GM13977 (cell line): ENCODE measurements at regions not wholly inside any gene's neighbourhood (a gene's known extent, or its start where the extent isn't known, plus 50 kb on each side); places are given as distances from the start of the nearest gene placed in this dataset.

Experiments
- DNase-seq: peaks from one replicate; pipeline ENCODE4 v3.0.0; 2012; ENCODE audit warnings: low spot score
- in situ Hi-C: fragments of 300-500 bp; cut with MboI; formaldehyde crosslinking; loops from one replicate; pipeline ENCODE4 v1.12.0; 2022; ENCODE audit warnings: low sequenced_read_pairs, low pct_unique_long_range_greater_than_20kb, mixed read lengths, inconsistent platforms; ENCODE audit not compliant: unreplicated experiment
- TF ChIP-seq, protein P1 (sequence below): IDR thresholded peaks from 2 replicates; pipeline ENCODE4 v1.5.1; 2012; ENCODE audit warnings: mild to moderate bottlenecking, control low read depth; ENCODE audit not compliant: insufficient read depth; ENCODE audit errors: extremely low read depth, missing control alignments

DNA sequence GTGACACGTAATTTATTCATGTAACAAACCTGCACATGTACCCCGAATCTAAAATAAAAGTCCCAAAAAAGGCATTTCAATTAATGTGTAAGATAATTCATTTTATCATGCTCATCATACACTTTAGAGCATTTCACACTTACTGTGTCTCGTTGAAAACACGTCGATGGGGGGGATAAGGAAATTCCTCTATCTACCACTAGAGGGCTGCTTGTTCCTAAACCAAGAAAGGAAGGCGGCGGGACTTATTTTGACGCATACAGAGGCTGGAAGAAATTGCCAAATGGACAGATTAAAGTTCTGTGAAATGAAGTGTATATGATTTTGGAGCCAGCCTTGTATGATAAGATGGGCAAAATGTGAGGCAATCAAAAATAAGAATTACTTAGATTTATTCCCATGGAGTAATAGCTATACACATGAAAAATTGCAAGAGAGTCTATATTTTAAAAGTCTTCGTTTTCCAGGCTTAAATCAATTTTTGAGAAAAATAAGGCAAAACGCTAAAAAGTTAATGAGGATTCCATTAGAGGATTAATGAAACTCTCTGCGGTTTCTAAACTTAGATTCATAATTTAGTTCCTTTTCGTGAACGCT lies 346.8 kb downstream of the CNTN3 start:
- DNase-seq: peak; percentile 20
- in situ Hi-C loops: no loop called here
- TF ChIP-seq, protein P1, sequence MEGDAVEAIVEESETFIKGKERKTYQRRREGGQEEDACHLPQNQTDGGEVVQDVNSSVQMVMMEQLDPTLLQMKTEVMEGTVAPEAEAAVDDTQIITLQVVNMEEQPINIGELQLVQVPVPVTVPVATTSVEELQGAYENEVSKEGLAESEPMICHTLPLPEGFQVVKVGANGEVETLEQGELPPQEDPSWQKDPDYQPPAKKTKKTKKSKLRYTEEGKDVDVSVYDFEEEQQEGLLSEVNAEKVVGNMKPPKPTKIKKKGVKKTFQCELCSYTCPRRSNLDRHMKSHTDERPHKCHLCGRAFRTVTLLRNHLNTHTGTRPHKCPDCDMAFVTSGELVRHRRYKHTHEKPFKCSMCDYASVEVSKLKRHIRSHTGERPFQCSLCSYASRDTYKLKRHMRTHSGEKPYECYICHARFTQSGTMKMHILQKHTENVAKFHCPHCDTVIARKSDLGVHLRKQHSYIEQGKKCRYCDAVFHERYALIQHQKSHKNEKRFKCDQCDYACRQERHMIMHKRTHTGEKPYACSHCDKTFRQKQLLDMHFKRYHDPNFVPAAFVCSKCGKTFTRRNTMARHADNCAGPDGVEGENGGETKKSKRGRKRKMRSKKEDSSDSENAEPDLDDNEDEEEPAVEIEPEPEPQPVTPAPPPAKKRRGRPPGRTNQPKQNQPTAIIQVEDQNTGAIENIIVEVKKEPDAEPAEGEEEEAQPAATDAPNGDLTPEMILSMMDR: peak; percentile 75

DNA sequence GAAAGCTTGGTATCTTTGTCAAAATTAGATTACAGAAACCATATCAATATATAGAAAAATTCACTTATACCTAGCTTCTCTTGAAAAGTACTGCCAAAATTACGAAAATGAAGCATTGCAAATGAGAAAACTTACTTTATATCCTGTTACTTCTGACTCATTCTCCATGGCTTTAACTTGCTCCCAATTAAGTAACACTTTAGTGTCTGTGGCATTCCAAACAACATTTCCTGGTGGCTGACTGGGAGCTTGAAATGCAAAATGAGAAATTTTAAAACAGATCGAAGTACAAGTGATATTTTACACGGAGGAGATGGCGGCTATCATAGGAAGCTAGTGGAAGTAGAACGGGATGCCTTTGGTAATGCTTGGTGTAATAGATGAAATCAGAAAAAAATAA lies 347.3 kb downstream of the CNTN3 start:
- in situ Hi-C loops: no loop called here
- no peak for DNase-seq
- TF ChIP-seq, protein P1: no peak

DNA sequence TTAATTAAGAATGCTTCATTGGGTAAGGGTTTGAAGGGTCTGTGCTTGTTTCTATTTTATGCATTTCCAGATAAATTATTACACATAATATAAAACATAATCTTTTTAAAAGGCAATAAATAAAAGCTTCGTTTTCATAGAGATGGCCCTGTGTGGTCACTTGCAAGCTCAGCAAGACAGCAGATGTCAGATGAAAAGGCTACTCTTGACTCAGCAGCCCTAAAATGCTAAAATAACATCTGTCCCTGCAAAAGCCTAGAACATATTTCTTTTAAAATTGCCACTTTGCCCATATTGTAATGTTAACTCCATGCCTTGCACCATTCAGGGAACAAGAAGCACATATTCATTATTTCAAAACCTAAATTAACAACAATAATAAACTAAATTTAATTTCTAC lies 349.4 kb downstream of the CNTN3 start:
- DNase-seq: no peak
- TF ChIP-seq, protein P1: no peak
- in situ Hi-C loops: no loop called here

DNA sequence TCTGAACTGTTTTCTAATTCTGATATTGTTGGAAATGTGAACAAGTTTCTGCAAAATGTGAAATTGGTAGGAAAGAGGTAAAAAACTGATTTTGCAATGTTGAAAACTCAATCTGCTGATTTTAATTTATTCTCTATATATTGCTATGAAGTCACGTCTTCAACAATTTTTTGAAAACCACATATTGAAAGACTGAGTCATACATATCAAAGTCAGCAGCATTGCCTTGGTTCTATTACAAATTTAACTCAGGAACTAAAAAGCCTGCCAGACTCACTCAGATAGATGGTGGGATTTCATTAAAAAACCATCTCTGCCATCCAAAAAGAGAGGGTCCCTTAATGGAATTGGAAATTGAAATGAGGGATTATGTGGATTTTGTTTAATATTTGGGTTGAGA lies 351.4 kb downstream of the CNTN3 start:
- DNase-seq: no peak
- TF ChIP-seq, protein P1: no peak
- in situ Hi-C loops: no loop called here

DNA sequence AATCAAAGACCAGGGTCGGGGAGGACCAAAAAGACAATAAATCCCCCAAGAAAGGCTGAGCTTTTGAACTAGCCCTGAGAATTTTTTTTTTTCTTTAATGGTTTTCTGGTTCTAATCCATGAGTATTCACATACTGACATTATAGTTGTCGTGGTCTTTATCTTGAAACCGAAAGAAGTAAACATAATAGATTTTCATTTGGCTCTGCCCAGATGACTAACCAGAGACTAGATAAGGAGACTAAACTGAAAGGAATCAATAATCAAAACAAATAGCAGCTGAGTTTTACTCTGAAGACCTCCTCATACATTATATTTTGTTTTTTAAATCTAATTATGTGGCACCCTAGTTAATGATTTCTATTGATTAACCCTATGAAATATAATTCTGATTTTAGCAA lies 381.4 kb downstream of the CNTN3 start:
- in situ Hi-C loops: no loop called here
- TF ChIP-seq, protein P1: no peak
- DNase-seq: no peak

DNA sequence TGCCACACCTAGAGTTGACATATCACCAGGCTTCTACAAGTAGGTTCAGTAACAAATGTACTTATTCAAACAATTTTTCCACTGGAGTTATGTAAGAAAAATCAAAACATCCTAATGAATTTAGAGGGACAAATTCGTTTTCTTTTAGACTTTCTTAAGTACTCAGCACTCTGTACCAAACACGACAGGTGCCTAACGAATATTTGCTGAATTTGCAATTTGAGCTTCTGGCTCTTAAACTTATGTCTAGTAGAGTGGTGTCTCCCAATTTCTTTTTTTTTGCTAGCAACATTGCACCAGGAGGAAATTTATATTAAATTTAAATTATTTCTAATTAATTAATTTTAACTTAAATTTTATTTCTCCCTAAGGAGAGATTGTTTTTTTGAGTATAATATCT lies 397.0 kb downstream of the CNTN3 start:
- TF ChIP-seq, protein P1: no peak
- in situ Hi-C loops: no loop called here
- DNase-seq: no peak

DNA sequence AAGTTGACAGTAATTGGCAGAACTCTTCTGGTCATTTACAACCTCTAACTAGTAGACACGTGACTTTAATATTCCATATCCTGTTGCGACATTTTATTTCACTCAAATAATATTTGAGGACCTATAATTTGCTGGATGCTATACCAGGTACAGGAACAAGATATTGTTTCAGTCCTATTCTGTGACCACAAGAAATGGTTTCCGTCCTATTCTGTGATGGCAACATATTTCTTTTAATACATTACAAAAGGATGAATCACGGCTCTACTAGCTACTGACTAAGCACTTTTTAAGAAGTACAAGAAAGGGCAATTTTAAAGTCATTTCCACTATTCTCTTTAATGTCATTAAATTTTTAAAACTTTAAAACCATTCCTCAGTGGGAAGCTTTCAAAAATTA lies 400.2 kb downstream of the CNTN3 start:
- TF ChIP-seq, protein P1: no peak
- DNase-seq: no peak
- in situ Hi-C loops: no loop called here
